ENCODE measurements at regions not wholly inside any gene's neighbourhood (a gene's known extent, or its start where the extent isn't known, plus 50 kb on each side); places are given as distances from the start of the nearest gene placed in this dataset.
A peak's percentile ranks its signal among the peaks of the same experiment; 100 is the strongest.

DNA sequence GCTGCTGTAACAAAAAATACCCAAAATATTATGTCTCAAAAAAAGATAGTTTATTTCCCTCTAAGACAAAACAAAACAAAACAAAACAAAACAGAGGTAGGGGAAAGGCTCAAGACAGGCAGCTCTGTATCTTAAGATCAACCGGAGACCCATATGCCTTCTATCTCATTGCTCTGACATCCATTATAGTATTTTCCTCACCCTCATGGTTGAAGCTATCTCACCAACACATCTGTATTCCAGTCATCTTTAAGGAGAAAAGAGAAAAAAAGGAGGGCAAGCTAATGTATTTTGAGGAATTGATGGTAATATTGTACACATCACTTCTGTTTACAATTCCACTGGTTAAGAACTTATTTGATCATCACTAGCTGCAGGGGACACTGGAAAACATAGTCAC lies 239.7 kb downstream of the ICOS start:
- Histone ChIP-seq H3F3A (ENCODE audit: insufficient read depth) (no peaks in the 10 kb centered on the region), H3K4me3 (ENCODE audit: insufficient read depth, low read length, poor library complexity, severe bottlenecking) (no peak overlapping the region), H3K9me2 (replicated peaks; ENCODE audit: insufficient read depth, low read length) (no peaks in the 10 kb centered on the region), H3K27ac (ENCODE audit: low read depth, low read length) (no peak overlapping the region), H3K4me2 (ENCODE audit: low read depth, low read length, poor library complexity, severe bottlenecking) (no peak overlapping the region), H3K9ac (ENCODE audit: low read length) (no peak overlapping the region), H3K36me3 (ENCODE audit: low read length) (no peaks in the 10 kb centered on the region), H3K27me3 (ENCODE audit: low read length) (no peaks in the 10 kb centered on the region), H4K20me1 (ENCODE audit: low read depth, low read length) (no peaks in the 10 kb centered on the region), H3K9me3 (ENCODE audit: insufficient read depth, low read length) (no peaks in the 10 kb centered on the region), H2AFZ (ENCODE audit: low read depth, low read length, severe bottlenecking) (no peak overlapping the region), H3K79me2 (ENCODE audit: insufficient read depth, low read length) (no peaks in the 10 kb centered on the region)
- TF ChIP-seq EZH2phosphoT487 (conservative IDR thresholded peaks at IDR 0.05; ENCODE audit: low read length) = no peak
- TF ChIP-seq, protein P1, sequence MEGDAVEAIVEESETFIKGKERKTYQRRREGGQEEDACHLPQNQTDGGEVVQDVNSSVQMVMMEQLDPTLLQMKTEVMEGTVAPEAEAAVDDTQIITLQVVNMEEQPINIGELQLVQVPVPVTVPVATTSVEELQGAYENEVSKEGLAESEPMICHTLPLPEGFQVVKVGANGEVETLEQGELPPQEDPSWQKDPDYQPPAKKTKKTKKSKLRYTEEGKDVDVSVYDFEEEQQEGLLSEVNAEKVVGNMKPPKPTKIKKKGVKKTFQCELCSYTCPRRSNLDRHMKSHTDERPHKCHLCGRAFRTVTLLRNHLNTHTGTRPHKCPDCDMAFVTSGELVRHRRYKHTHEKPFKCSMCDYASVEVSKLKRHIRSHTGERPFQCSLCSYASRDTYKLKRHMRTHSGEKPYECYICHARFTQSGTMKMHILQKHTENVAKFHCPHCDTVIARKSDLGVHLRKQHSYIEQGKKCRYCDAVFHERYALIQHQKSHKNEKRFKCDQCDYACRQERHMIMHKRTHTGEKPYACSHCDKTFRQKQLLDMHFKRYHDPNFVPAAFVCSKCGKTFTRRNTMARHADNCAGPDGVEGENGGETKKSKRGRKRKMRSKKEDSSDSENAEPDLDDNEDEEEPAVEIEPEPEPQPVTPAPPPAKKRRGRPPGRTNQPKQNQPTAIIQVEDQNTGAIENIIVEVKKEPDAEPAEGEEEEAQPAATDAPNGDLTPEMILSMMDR (IDR thresholded peaks at IDR 0.05; ENCODE audit: insufficient read depth, low read length, poor library complexity, severe bottlenecking) = no peak

DNA sequence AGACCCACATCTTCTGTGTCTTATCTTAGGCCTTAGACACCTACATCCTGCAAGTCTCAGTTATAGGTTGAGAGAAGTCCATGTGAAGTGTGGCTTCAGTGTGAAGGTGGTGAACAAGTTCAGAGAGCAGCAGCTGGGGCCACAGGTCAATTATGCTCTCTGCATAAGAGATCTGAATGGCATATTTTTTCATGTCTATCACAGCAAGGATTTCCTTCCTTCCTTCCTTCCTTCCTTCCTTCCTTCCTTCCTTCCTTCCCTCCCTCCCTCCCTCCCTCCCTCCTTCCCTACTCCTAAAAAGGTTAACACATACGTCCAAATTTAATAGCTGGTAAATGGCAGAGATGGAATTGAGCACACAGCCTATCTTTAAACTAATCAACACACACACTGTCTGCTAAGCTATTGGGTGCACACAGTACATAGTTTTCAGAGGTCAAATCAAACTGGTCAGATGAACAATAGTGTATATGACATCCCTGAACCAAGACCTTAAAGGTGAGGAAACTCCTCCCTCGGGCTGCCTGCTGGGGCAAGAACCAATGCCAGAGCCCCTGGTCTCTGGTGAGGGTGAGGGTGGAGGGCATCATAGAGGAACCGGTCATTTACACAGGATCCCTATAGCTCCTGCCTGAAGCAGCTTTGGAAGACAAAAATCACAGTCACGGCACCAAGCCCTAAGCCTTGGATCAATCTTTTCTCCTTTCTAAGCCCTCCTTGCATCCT lies 240.9 kb downstream of the ICOS start:
- H3K27ac ChIP-seq (ENCODE audit: low read depth, low read length) = no peak overlapping the region
- no peaks in the 10 kb centered on the region for H3K36me3 ChIP-seq (ENCODE audit: low read length)
- H3K9me3 ChIP-seq (ENCODE audit: insufficient read depth, low read length) = no peaks in the 10 kb centered on the region
- H4K20me1 ChIP-seq (ENCODE audit: low read depth, low read length) = no peaks in the 10 kb centered on the region
- H3K79me2 ChIP-seq (ENCODE audit: insufficient read depth, low read length) = no peaks in the 10 kb centered on the region
- H3K4me2 ChIP-seq (ENCODE audit: low read depth, low read length, poor library complexity, severe bottlenecking) = no peak overlapping the region
- H3K27me3 ChIP-seq (ENCODE audit: low read length) = no peaks in the 10 kb centered on the region
- no peak overlapping the region for H2AFZ ChIP-seq (ENCODE audit: low read depth, low read length, severe bottlenecking)
- H3K9ac ChIP-seq (ENCODE audit: low read length) = no peak overlapping the region
- TF ChIP-seq, protein P1 (IDR thresholded peaks at IDR 0.05; ENCODE audit: insufficient read depth, low read length, poor library complexity, severe bottlenecking) = no peak
- no peak for TF ChIP-seq EZH2phosphoT487 (conservative IDR thresholded peaks at IDR 0.05; ENCODE audit: low read length)
- no peak overlapping the region for H3K4me3 ChIP-seq (ENCODE audit: insufficient read depth, low read length, poor library complexity, severe bottlenecking)
- H3F3A ChIP-seq (ENCODE audit: insufficient read depth) = no peaks in the 10 kb centered on the region
- no peaks in the 10 kb centered on the region for H3K9me2 ChIP-seq (replicated peaks; ENCODE audit: insufficient read depth, low read length)

DNA sequence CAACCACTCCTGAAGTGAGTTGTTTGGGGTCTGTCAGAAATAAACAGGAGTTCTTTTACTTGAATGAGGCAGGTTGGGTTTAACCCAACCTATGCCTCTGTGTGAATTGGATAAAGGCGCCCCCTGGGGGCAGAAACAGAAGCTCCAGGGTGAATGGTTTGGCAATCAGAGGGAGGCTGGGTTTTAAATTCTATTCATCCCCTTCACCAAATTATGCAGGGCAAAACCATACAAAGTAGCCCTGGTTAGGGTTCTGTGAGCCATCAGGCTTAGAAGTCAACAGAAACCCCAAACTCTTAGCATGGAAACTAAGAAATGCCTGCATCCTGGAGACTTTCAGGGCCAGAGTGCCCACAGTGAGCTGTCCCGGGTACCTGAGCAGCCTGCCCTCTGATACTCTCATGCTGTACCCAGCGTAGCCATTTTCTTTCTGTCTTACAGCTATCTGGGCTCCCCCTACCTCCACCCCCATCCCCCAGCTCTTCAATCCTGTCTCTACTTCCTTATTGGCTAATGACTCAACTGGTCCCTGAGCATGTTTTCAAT lies 241.5 kb downstream of the ICOS start:
- Histone ChIP-seq H3K27me3 (ENCODE audit: low read length) (no peaks in the 10 kb centered on the region), H3K4me3 (ENCODE audit: insufficient read depth, low read length, poor library complexity, severe bottlenecking) (no peak overlapping the region), H3K36me3 (ENCODE audit: low read length) (no peaks in the 10 kb centered on the region), H3K4me2 (ENCODE audit: low read depth, low read length, poor library complexity, severe bottlenecking) (no peak overlapping the region), H3K27ac (ENCODE audit: low read depth, low read length) (no peak overlapping the region), H2AFZ (ENCODE audit: low read depth, low read length, severe bottlenecking) (no peak overlapping the region), H3K9me2 (replicated peaks; ENCODE audit: insufficient read depth, low read length) (no peaks in the 10 kb centered on the region), H3F3A (ENCODE audit: insufficient read depth) (no peaks in the 10 kb centered on the region), H3K79me2 (ENCODE audit: insufficient read depth, low read length) (no peaks in the 10 kb centered on the region), H4K20me1 (ENCODE audit: low read depth, low read length) (no peaks in the 10 kb centered on the region), H3K9ac (ENCODE audit: low read length) (no peak overlapping the region), H3K9me3 (ENCODE audit: insufficient read depth, low read length) (no peaks in the 10 kb centered on the region)
- TF ChIP-seq EZH2phosphoT487 (conservative IDR thresholded peaks at IDR 0.05; ENCODE audit: low read length) = no peak
- TF ChIP-seq, protein P1 (IDR thresholded peaks at IDR 0.05; ENCODE audit: insufficient read depth, low read length, poor library complexity, severe bottlenecking) = peak; percentile 51
